K562 (cell line): ENCODE measurements at regions not wholly inside any gene's neighbourhood (a gene's known extent, or its start where the extent isn't known, plus 50 kb on each side); places are given as distances from the start of the nearest gene placed in this dataset.

ENCODE experiments used
- ARID1B ChIP-seq: fragments of 450-650 bp; IDR thresholded peaks from 2 replicates; pipeline ENCODE4 v1.6.1; 2016; ENCODE audit warnings: antibody characterized with exemption, mild to moderate bottlenecking, inconsistent platforms
- BCOR ChIP-seq: fragments of 450-650 bp; IDR thresholded peaks from 2 replicates; pipeline ENCODE4 v1.6.1; 2016
- BRCA1 ChIP-seq, 2 experiments: fragments of 450-650 bp in 1 of 2; sonication (generic) in 1 of 2; formaldehyde crosslinking in 1 of 2; IDR thresholded peaks; 2 replicates each; pipeline versions ENCODE4 v1.5.0 to v1.6.1; 2017 to 2020; ENCODE audit warnings: mild to moderate bottlenecking in 1 of 2, missing genetic modification reagents in 1 of 2
- CREB1 ChIP-seq, 2 experiments: sonication (generic) in 1 of 2; formaldehyde crosslinking in 1 of 2; IDR thresholded peaks; 2 replicates each; pipeline versions ENCODE4 v1.6.1 to v1.8.0; 2012 to 2022; ENCODE audit warnings: inconsistent platforms in 1 of 2, mild to moderate bottlenecking in 1 of 2, missing genetic modification reagents in 1 of 2, moderate library complexity in 1 of 2
- CTCF ChIP-seq, 3 experiments: IDR thresholded peaks in 2 of 3; conservative IDR thresholded peaks in 1 of 3; 2 replicates each; pipeline ENCODE4 v1.5.1; 2011 to 2012; ENCODE audit warnings: low read length in 3 of 3, mild to moderate bottlenecking in 3 of 3, control low read depth in 2 of 3, improper control_type of control experiment in 1 of 3, inconsistent platforms in 1 of 3, low read depth in 1 of 3, mixed read lengths in 1 of 3, moderate library complexity in 1 of 3; ENCODE audit not compliant: insufficient read depth in 2 of 3
- ESRRB ChIP-seq: fragments of 250-450 bp; sonication (Bioruptor Pico); IDR thresholded peaks from 2 replicates; pipeline ENCODE4 v1.5.0; 2020; ENCODE audit warnings: mild to moderate bottlenecking, moderate library complexity, borderline replicate concordance
- FOXJ2 ChIP-seq: fragments of 200-800 bp; sonication (Bioruptor generic); IDR thresholded peaks from 2 replicates; pipeline ENCODE4 v1.6.1; 2016; ENCODE audit warnings: missing genetic modification characterization, missing compliant biosample characterization
- GATA2 ChIP-seq: sonication (generic); formaldehyde crosslinking; IDR thresholded peaks from 2 replicates; pipeline ENCODE4 v1.4.0; 2020; ENCODE audit warnings: mild to moderate bottlenecking, missing genetic modification reagents
- HMG20B ChIP-seq: fragments of 250-450 bp; sonication (Bioruptor Pico); IDR thresholded peaks from 2 replicates; pipeline ENCODE4 v1.5.0; 2021; ENCODE audit warnings: mild to moderate bottlenecking
- KAT7 ChIP-seq: sonication (generic); formaldehyde crosslinking; IDR thresholded peaks from 2 replicates; pipeline ENCODE4 v1.8.0; 2022; ENCODE audit warnings: missing genetic modification reagents, mild to moderate bottlenecking, borderline replicate concordance
- MED1 ChIP-seq: sonication (generic); formaldehyde crosslinking; IDR thresholded peaks from 2 replicates; pipeline ENCODE4 v1.8.1; 2023; ENCODE audit warnings: missing genetic modification reagents, borderline replicate concordance
- MEIS2 ChIP-seq: fragments of 450-650 bp; IDR thresholded peaks from 2 replicates; pipeline ENCODE4 v1.6.1; 2014; ENCODE audit warnings: mild to moderate bottlenecking; ENCODE audit not compliant: partially characterized antibody
- MITF ChIP-seq: IDR thresholded peaks from 2 replicates; pipeline ENCODE4 v1.6.1; 2014; ENCODE audit warnings: antibody characterized with exemption
- NR3C1 ChIP-seq: sonication (generic); formaldehyde crosslinking; IDR thresholded peaks from 2 replicates; pipeline ENCODE4 v1.8.1; 2022; ENCODE audit warnings: missing genetic modification reagents
- SMAD2 ChIP-seq: fragments of 150-350 bp; IDR thresholded peaks from 2 replicates; pipeline ENCODE4 v1.6.1; 2014; ENCODE audit warnings: low read depth, mild to moderate bottlenecking, low read length
- SMC3 ChIP-seq: conservative IDR thresholded peaks from 2 replicates; pipeline ENCODE4 v1.6.1; 2011; ENCODE audit warnings: low read depth, low read length, improper control_type of control experiment; ENCODE audit not compliant: insufficient read depth
- SOX6 ChIP-seq: fragments of 450-650 bp; IDR thresholded peaks from 2 replicates; pipeline ENCODE4 v1.6.1; 2014; ENCODE audit warnings: mild to moderate bottlenecking
- SREBF1 ChIP-seq: fragments of 150-350 bp; IDR thresholded peaks from 2 replicates; pipeline ENCODE4 v1.6.1; 2014; ENCODE audit warnings: antibody characterized with exemption, low read depth, low read length, borderline replicate concordance
- TEAD2 ChIP-seq: fragments of 450-650 bp; IDR thresholded peaks from 2 replicates; pipeline ENCODE4 v1.6.1; 2016; ENCODE audit warnings: missing genetic modification characterization, control low read depth, missing compliant biosample characterization
- XRCC3 ChIP-seq: fragments of 450-650 bp; IDR thresholded peaks from 2 replicates; pipeline ENCODE4 v1.6.1; 2017; ENCODE audit warnings: mild to moderate bottlenecking, moderate library complexity
- ZBTB33 ChIP-seq: sonication (generic); formaldehyde crosslinking; IDR thresholded peaks from 2 replicates; pipeline ENCODE4 v1.8.1; 2023; ENCODE audit warnings: mild to moderate bottlenecking, missing genetic modification reagents
- ZNF184 ChIP-seq: sonication (generic); formaldehyde crosslinking; IDR thresholded peaks from 2 replicates; pipeline ENCODE4 v1.5.0; 2020; ENCODE audit warnings: missing genetic modification reagents
- ZNF239 ChIP-seq: fragments of 250-450 bp; sonication (Bioruptor Pico); IDR thresholded peaks from 2 replicates; pipeline ENCODE4 v1.4.0; 2020; ENCODE audit warnings: mild to moderate bottlenecking
- ZNF512 ChIP-seq: IDR thresholded peaks from 2 replicates; pipeline ENCODE4 v1.6.1; 2016; ENCODE audit warnings: missing genetic modification characterization, missing compliant biosample characterization

GRCh38 chr3:128547368-128547987 is 54.5 kb upstream of the GATA2 start (continued):
- TF ChIP-seq BRCA1 (IDR thresholded peaks at IDR 0.05) (no peak), BRCA1 (CRISPR knock-in tag; IDR thresholded peaks at IDR 0.05) (no peak), ESRRB (CRISPR knock-in tag) (no peak), ZBTB33 (CRISPR knock-in tag) (no peak), ZNF184 (CRISPR knock-in tag) (no peak), CREB1 (IDR thresholded peaks at IDR 0.05) (peak; percentile 51; the same call in 1 of the 2 replicates), CREB1 (CRISPR knock-in tag; IDR thresholded peaks at IDR 0.05) (peak; percentile 74; the same call in 1 of the 2 replicates), MEIS2 (peak; percentile 52), ARID1B (peak; percentile 82), SMC3 (no peak), BCOR (no peak), TEAD2 (0 out of 2 replicates have a peak, but pooled peaks have one; percentile 7), FOXJ2 (tag) (no peak), KAT7 (no peak), SOX6 (no peak), MED1 (no peak), MITF (no peak), SREBF1 (no peak), SMAD2 (no peak), HMG20B (CRISPR knock-in tag) (no peak), NR3C1 (CRISPR knock-in tag) (no peak), ZNF512 (tag) (no peak), GATA2 (CRISPR knock-in tag) (no peak), CTCF (IDR thresholded peaks at IDR 0.05 in 2 of 3, conservative IDR thresholded peaks at IDR 0.05 in 1 of 3; ENCODE audit: insufficient read depth in 2 of 3, low read depth in 1 of 3, low read length in 3 of 3) (peak; percentile 16 to 33 (median 21); a peak in 3 of 6 replicates), ZNF239 (no peak), XRCC3 (no peak)
